ENCODE measurements at regions not wholly inside any gene's neighbourhood (a gene's known extent, or its start where the extent isn't known, plus 50 kb on each side); places are given as distances from the start of the nearest gene placed in this dataset.

DNA sequence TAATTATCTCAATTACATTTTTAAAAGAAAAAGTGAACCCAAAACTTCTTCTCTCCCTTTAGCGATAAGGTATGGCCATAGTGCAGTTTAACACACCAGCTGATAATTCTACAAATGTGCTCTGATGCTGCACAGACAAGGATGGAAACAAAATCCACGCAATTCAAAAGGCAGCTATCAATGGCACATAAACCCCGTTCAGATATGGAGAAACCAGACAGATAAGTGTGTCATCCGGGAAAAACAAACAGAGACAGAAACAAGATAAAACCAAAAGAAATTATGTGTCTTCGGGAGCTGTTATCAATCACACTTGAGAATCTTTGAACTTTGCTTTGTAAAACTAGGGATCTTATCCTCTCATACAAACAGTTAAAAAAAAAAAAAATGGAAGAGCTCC, 73.6 kb downstream of the SIPA1L2 start:
- no peaks in the 10 kb centered on the region for H4K20me1 ChIP-seq (replicated peaks in 1 of 2; ENCODE audit: control insufficient read depth in 1 of 2, insufficient read depth in 2 of 2, low read length in 2 of 2)
- H3K56ac ChIP-seq (replicated peaks; ENCODE audit: insufficient read length, low read depth, low read length): no peak overlapping the region
- ChIA-PET POLR2A (ENCODE audit: partially characterized antibody) (interaction anchor here (0.6 to 1.1 kb wide), 2 partner anchors 11 to 12 kb away, joined by 3 read pairs; no protein-coding TSS in a partner anchor), CTCF (ENCODE audit: partially characterized antibody) (interaction anchor here (0.7 to 1.9 kb wide), 5 partner anchors 11 to 474 kb away, joined by 3 to 5 read pairs (median 4); no protein-coding TSS in a partner anchor)
- no peak overlapping the region for H3K14ac ChIP-seq (ENCODE audit: insufficient read length)
- H2BK15ac ChIP-seq (ENCODE audit: low read length): no peak overlapping the region
- FAIRE-seq: no peak
- WGBS, 2 experiments (ENCODE audit: extremely low coverage in 1 of 2, insufficient coverage in 1 of 2, insufficient read length in 1 of 2, insufficient replicate concordance in 2 of 2, low coverage in 1 of 2, low lambda C conversion rate in 2 of 2, missing lambda C conversion rate in 1 of 2): 76% methylated on average over 5 of the region's 5 CpGs; no CpG with 5 or more reads in 1 of the 2 experiments
- no peak overlapping the region for H4K91ac ChIP-seq (replicated peaks; ENCODE audit: insufficient read length, low read length)
- peaks cover 2 to 16% (median 4%) of the 10 kb centered on the region in 4 experiments for H3K4me1 ChIP-seq (replicated peaks in 1 of 4; ENCODE audit: control insufficient read depth in 3 of 4, insufficient read depth in 4 of 4, low read length in 3 of 4)
- H3K36me3 ChIP-seq (ENCODE audit: control insufficient read depth in 2 of 4, insufficient read depth in 4 of 4, low read length in 3 of 4): no peaks in the 10 kb centered on the region
- 0 out of 2 replicates have a peak overlapping the region, but pooled peaks have one; percentile 2 for H2BK12ac ChIP-seq (ENCODE audit: low read depth, low read length)
- no peaks in the 10 kb centered on the region for H3K79me1 ChIP-seq (ENCODE audit: low read depth, low read length)
- no peaks in the 10 kb centered on the region for H3K9me3 ChIP-seq (ENCODE audit: insufficient read depth in 2 of 2, low read depth in 1 of 2, low read length in 1 of 2)
- no peak overlapping the region for H3K18ac ChIP-seq (ENCODE audit: extremely low read depth, low read length)
- no peak overlapping the region for H2BK5ac ChIP-seq (ENCODE audit: low read depth, low read length)
- no peak overlapping the region for H3K9ac ChIP-seq (replicated peaks in 1 of 4; ENCODE audit: extremely low read depth in 1 of 4, low read depth in 3 of 4, low read length in 3 of 4)
- H2AFZ ChIP-seq (ENCODE audit: low read length): no peak overlapping the region
- H3K4me3 ChIP-seq (ENCODE audit: extremely low read depth in 1 of 4, insufficient read depth in 2 of 4, low read depth in 3 of 4, low read length in 4 of 4): no peak overlapping the region
- H3K27ac ChIP-seq (ENCODE audit: low read depth, low read length): no peak overlapping the region
- no peak overlapping the region for H2AK5ac ChIP-seq (ENCODE audit: low read depth, low read length)
- no peaks in the 10 kb centered on the region; a peak in 1 of 7 replicates for H3K27me3 ChIP-seq (replicated peaks in 1 of 4; ENCODE audit: control insufficient read depth in 3 of 4, extremely low read depth in 1 of 4, insufficient read depth in 3 of 4, low read length in 3 of 4)
- H2BK120ac ChIP-seq (replicated peaks; ENCODE audit: low read depth, low read length): no peak overlapping the region
- H3K4me2 ChIP-seq (ENCODE audit: insufficient read depth in 1 of 2, low read depth in 2 of 2, low read length in 2 of 2): no peak overlapping the region
- H3K23me2 ChIP-seq (ENCODE audit: low read depth, low read length): no peaks in the 10 kb centered on the region
- no peak for TF ChIP-seq BRCA1 (IDR thresholded peaks at IDR 0.05; ENCODE audit: low read depth, low read length)
- TF ChIP-seq POLR2A (IDR thresholded peaks at IDR 0.05; ENCODE audit: control extremely low read depth in 1 of 2, low read depth in 2 of 2, low read length in 2 of 2): no peak
- no peak overlapping the region for H2BK20ac ChIP-seq (ENCODE audit: low read length)
- H3K79me2 ChIP-seq (ENCODE audit: control insufficient read depth in 1 of 2, insufficient read depth in 2 of 2, low read length in 2 of 2): no peaks in the 10 kb centered on the region
- no peak overlapping the region for H4K8ac ChIP-seq (ENCODE audit: extremely low read depth, insufficient read depth, low read length)
- no peak overlapping the region for H4K5ac ChIP-seq (ENCODE audit: insufficient read length, low read depth, low read length)
- H3K23ac ChIP-seq (ENCODE audit: insufficient read length): no peak overlapping the region
- DNase-seq (ENCODE audit: low read depth in 1 of 2, low spot score in 2 of 2): no peak
- no peak overlapping the region for H3K4ac ChIP-seq (replicated peaks; ENCODE audit: insufficient read length, low read depth, low read length)

All from H1 (cell line).